ENCODE measurements at regions not wholly inside any gene's neighbourhood (a gene's known extent, or its start where the extent isn't known, plus 50 kb on each side); places are given as distances from the start of the nearest gene placed in this dataset.

GRCh38 chr17:20930081-20930760, 112.6 kb downstream of the USP22 start:
- TF ChIP-seq EZH2 (IDR thresholded peaks at IDR 0.05) (no peak), POLR2AphosphoS5 (IDR thresholded peaks at IDR 0.05; ENCODE audit: borderline replicate concordance, low read depth, low read length) (no peak), FOXP2 (optimal IDR thresholded peaks at IDR 0.05; ENCODE audit: control extremely low read depth, extremely low read length, insufficient read depth) (no peak)

Measured in SK-N-MC (cell line).